ENCODE measurements at regions not wholly inside any gene's neighbourhood (a gene's known extent, or its start where the extent isn't known, plus 50 kb on each side); places are given as distances from the start of the nearest gene placed in this dataset.
"Not testable (repeated sequence)": the region's sequence is repeated elsewhere in the genome, so short reads cannot be mapped to it uniquely, and the experiment has no call there.

GRCh38 chr3:3902161-3902560 is 102.9 kb downstream of the LRRN1 start:
- no peak overlapping the region for H3K4me3 ChIP-seq (ENCODE audit: low read length in 2 of 2)
- no peaks in the 10 kb centered on the region for H3K9me3 ChIP-seq (ENCODE audit: control insufficient read depth in 2 of 2, low read length in 2 of 2)
- no peaks in the 10 kb centered on the region for H3K36me3 ChIP-seq (ENCODE audit: control insufficient read depth in 2 of 2, insufficient read depth in 2 of 2, low read length in 2 of 2)
- no peak overlapping the region for H3K9ac ChIP-seq (ENCODE audit: low read depth in 1 of 2, low read length in 2 of 2)
- H3K27ac ChIP-seq (ENCODE audit: low read depth in 2 of 2, low read length in 2 of 2) = no peak overlapping the region
- no peaks in the 10 kb centered on the region for H3K4me1 ChIP-seq (ENCODE audit: control insufficient read depth in 2 of 2, insufficient read depth in 2 of 2, low read length in 2 of 2)
- H3K27me3 ChIP-seq (ENCODE audit: control insufficient read depth in 2 of 2, insufficient read depth in 2 of 2, low read length in 2 of 2) = no peaks in the 10 kb centered on the region

DNA sequence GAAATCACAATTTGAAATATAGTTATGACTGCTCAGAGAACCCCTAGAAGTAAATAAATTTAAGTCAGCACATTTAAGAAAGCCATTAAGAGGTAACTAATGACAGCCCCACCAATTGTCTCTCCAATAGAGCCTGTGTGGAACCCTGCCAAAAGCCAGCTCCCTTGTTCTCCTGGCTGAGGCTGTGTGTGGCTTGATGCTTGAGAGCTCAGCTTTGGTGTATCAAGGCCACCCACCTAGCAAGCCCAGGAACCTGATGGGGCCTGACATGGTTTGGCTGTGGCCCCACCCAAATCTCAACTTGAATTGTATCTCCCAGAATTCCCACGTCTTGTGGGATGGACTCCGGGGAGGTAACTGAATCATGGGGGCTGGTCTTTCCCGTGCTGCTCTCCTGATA is 106.9 kb downstream of the LRRN1 start:
- no peak overlapping the region for H3K27ac ChIP-seq (ENCODE audit: low read depth in 2 of 2, low read length in 2 of 2)
- no peaks in the 10 kb centered on the region for H3K4me1 ChIP-seq (ENCODE audit: control insufficient read depth in 2 of 2, insufficient read depth in 2 of 2, low read length in 2 of 2)
- H3K36me3 ChIP-seq (ENCODE audit: control insufficient read depth in 2 of 2, insufficient read depth in 2 of 2, low read length in 2 of 2) = no peaks in the 10 kb centered on the region
- no peaks in the 10 kb centered on the region for H3K9me3 ChIP-seq (ENCODE audit: control insufficient read depth in 2 of 2, low read length in 2 of 2)
- no peak overlapping the region for H3K9ac ChIP-seq (ENCODE audit: low read depth in 1 of 2, low read length in 2 of 2)
- no peaks in the 10 kb centered on the region for H3K27me3 ChIP-seq (ENCODE audit: control insufficient read depth in 2 of 2, insufficient read depth in 2 of 2, low read length in 2 of 2)
- no peak overlapping the region for H3K4me3 ChIP-seq (ENCODE audit: low read length in 2 of 2)

DNA sequence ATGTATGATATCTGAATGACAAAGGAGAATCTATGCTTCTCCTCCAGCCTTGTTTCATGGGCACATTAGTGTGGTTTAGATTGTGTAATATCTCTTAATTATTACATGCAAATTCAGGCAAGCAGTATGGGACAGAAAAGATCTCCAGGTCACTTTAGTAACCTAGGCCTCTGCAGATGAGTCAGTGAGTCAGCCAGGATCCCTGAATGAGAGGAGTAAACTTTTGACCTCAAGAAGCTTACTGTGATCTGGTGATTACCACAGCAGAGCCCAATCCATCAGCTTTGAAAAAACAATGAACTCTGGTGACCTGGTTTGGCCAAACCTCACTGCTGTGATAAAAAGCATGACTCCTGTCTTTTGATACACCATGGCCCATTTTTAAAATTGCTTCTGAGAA is 107.8 kb downstream of the LRRN1 start:
- H3K4me3 ChIP-seq (ENCODE audit: low read length in 2 of 2) = no peak overlapping the region
- no peak overlapping the region for H3K9ac ChIP-seq (ENCODE audit: low read depth in 1 of 2, low read length in 2 of 2)
- H3K9me3 ChIP-seq (ENCODE audit: control insufficient read depth in 2 of 2, low read length in 2 of 2) = no peaks in the 10 kb centered on the region
- H3K4me1 ChIP-seq (ENCODE audit: control insufficient read depth in 2 of 2, insufficient read depth in 2 of 2, low read length in 2 of 2) = no peaks in the 10 kb centered on the region
- H3K27me3 ChIP-seq (ENCODE audit: control insufficient read depth in 2 of 2, insufficient read depth in 2 of 2, low read length in 2 of 2) = no peaks in the 10 kb centered on the region
- H3K36me3 ChIP-seq (ENCODE audit: control insufficient read depth in 2 of 2, insufficient read depth in 2 of 2, low read length in 2 of 2) = no peaks in the 10 kb centered on the region
- H3K27ac ChIP-seq (ENCODE audit: low read depth in 2 of 2, low read length in 2 of 2) = no peak overlapping the region

DNA sequence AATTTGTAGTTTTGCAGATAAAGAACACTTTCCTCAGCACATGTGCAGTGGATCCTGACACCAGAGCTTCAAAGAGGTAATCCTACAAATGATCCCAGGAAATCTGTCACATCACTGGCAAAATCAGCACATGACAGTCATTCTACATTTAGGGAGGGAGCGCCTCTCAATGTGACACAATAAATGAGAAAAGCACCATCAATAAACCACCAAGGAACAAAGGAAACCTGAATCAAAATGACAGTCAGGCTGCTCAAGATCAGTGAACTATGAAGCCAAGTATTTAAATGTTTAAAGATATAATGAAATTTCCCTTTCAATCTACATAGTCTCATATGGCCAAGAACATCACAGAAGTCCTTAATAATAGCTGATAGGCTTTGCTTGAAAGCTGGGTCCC is 119.5 kb downstream of the LRRN1 start:
- Histone ChIP-seq H3K27ac (ENCODE audit: low read depth in 2 of 2, low read length in 2 of 2) (no peak overlapping the region), H3K36me3 (ENCODE audit: control insufficient read depth in 2 of 2, insufficient read depth in 2 of 2, low read length in 2 of 2) (no peaks in the 10 kb centered on the region), H3K9me3 (ENCODE audit: control insufficient read depth in 2 of 2, low read length in 2 of 2) (no peaks in the 10 kb centered on the region), H3K9ac (ENCODE audit: low read depth in 1 of 2, low read length in 2 of 2) (no peak overlapping the region), H3K4me1 (ENCODE audit: control insufficient read depth in 2 of 2, insufficient read depth in 2 of 2, low read length in 2 of 2) (no peaks in the 10 kb centered on the region), H3K4me3 (ENCODE audit: low read length in 2 of 2) (no peak overlapping the region), H3K27me3 (ENCODE audit: control insufficient read depth in 2 of 2, insufficient read depth in 2 of 2, low read length in 2 of 2) (no peaks in the 10 kb centered on the region)

DNA sequence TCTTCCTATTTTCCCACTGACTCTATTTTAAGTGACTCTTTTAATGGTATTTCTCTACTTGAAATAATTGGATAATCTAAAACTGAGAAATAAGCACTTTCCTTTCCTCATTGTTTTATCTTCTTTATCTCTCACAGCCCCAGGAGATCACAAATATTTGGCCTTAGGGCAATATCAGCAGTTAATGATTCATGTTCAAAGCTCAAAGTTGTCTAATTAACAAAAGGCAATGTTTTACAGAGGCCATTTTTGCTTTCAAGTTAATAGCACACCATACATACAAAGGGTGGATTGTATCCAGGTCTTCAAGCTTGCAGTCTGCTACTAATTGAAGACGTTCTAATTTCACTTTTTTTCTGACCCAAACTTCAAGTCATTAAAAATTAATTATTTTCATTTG is 120.1 kb downstream of the LRRN1 start:
- Histone ChIP-seq H3K4me3 (ENCODE audit: low read length in 2 of 2) (no peak overlapping the region), H3K4me1 (ENCODE audit: control insufficient read depth in 2 of 2, insufficient read depth in 2 of 2, low read length in 2 of 2) (no peaks in the 10 kb centered on the region), H3K27me3 (ENCODE audit: control insufficient read depth in 2 of 2, insufficient read depth in 2 of 2, low read length in 2 of 2) (no peaks in the 10 kb centered on the region), H3K27ac (ENCODE audit: low read depth in 2 of 2, low read length in 2 of 2) (no peak overlapping the region), H3K36me3 (ENCODE audit: control insufficient read depth in 2 of 2, insufficient read depth in 2 of 2, low read length in 2 of 2) (no peaks in the 10 kb centered on the region), H3K9me3 (ENCODE audit: control insufficient read depth in 2 of 2, low read length in 2 of 2) (no peaks in the 10 kb centered on the region), H3K9ac (ENCODE audit: low read depth in 1 of 2, low read length in 2 of 2) (no peak overlapping the region)

DNA sequence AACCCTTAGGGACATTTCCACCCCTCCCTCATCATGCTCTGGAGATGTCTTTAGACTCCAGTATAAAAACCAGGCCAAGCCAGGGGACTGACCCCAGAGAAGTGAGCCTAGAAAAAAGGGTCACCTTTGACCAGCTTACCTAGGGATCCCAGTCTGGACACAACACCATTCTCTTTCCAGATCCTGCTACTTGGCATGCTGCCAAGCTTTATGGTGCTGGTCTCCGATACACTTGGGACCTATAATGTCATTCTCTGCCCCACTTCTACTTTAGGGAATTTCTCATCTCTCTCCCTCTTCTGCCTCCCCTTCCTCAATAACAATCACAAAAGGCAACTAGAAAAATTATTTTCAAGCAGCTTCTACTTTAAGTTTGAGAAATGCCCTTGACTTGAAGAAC is 124.4 kb downstream of the LRRN1 start:
- Histone ChIP-seq H3K4me3 (ENCODE audit: low read length in 2 of 2) (no peak overlapping the region), H3K36me3 (ENCODE audit: control insufficient read depth in 2 of 2, insufficient read depth in 2 of 2, low read length in 2 of 2) (no peaks in the 10 kb centered on the region), H3K9me3 (ENCODE audit: control insufficient read depth in 2 of 2, low read length in 2 of 2) (no peaks in the 10 kb centered on the region), H3K27ac (ENCODE audit: low read depth in 2 of 2, low read length in 2 of 2) (no peak overlapping the region), H3K27me3 (ENCODE audit: control insufficient read depth in 2 of 2, insufficient read depth in 2 of 2, low read length in 2 of 2) (no peaks in the 10 kb centered on the region), H3K9ac (ENCODE audit: low read depth in 1 of 2, low read length in 2 of 2) (no peak overlapping the region), H3K4me1 (ENCODE audit: control insufficient read depth in 2 of 2, insufficient read depth in 2 of 2, low read length in 2 of 2) (no peaks in the 10 kb centered on the region)

DNA sequence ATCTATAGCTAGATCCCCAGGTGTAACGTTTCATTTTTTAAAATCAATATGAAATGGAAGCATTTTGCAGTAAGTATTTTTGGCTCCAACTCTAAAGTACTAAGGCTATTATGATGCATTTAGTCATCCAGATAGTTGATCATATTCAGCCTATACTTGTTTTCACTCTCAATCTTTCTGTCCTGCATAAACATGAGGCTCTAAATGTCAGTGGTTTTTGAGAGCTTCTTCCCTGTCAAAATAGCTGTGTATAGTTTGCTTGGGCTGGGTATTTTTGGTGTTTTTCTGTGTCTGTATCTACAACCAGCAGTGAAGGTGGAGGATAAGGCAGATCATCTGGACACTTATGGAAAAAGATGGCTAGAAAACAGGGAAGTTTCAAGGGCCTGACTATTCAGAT is 128.0 kb downstream of the LRRN1 start:
- Histone ChIP-seq H3K27ac (ENCODE audit: low read depth in 2 of 2, low read length in 2 of 2) (no peak overlapping the region), H3K9ac (ENCODE audit: low read depth in 1 of 2, low read length in 2 of 2) (no peak overlapping the region), H3K27me3 (ENCODE audit: control insufficient read depth in 2 of 2, insufficient read depth in 2 of 2, low read length in 2 of 2) (no peaks in the 10 kb centered on the region), H3K4me3 (ENCODE audit: low read length in 2 of 2) (no peak overlapping the region), H3K4me1 (ENCODE audit: control insufficient read depth in 2 of 2, insufficient read depth in 2 of 2, low read length in 2 of 2) (no peaks in the 10 kb centered on the region), H3K36me3 (ENCODE audit: control insufficient read depth in 2 of 2, insufficient read depth in 2 of 2, low read length in 2 of 2) (no peaks in the 10 kb centered on the region), H3K9me3 (ENCODE audit: control insufficient read depth in 2 of 2, low read length in 2 of 2) (peaks cover 3 to 4% of the 10 kb centered on the region in 2 donors)

DNA sequence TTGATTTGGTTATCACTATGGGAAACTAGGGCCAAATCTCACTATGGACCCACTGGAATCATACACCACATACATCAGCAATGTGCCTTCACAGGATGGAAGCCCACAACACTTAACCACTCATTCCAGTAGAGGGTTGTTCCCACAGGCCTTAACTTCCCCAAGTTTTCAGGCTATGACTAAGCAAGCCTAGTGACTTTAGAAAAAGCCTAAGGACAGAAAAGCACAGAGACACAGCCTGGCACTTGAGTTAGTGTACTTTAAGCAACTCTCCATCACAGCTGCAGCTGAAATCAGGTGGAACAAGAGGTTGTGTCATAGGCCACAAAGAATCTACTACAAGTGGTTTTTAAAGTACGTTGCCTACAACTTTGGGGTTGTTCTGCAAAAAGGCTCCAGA is 128.7 kb downstream of the LRRN1 start:
- no peak overlapping the region for H3K27ac ChIP-seq (ENCODE audit: low read depth in 2 of 2, low read length in 2 of 2)
- no peak overlapping the region for H3K4me3 ChIP-seq (ENCODE audit: low read length in 2 of 2)
- no peaks in the 10 kb centered on the region for H3K4me1 ChIP-seq (ENCODE audit: control insufficient read depth in 2 of 2, insufficient read depth in 2 of 2, low read length in 2 of 2)
- no peaks in the 10 kb centered on the region for H3K36me3 ChIP-seq (ENCODE audit: control insufficient read depth in 2 of 2, insufficient read depth in 2 of 2, low read length in 2 of 2)
- H3K9me3 ChIP-seq (ENCODE audit: control insufficient read depth in 2 of 2, low read length in 2 of 2) = peaks cover 3 to 4% of the 10 kb centered on the region in 2 donors
- H3K27me3 ChIP-seq (ENCODE audit: control insufficient read depth in 2 of 2, insufficient read depth in 2 of 2, low read length in 2 of 2) = no peaks in the 10 kb centered on the region
- no peak overlapping the region for H3K9ac ChIP-seq (ENCODE audit: low read depth in 1 of 2, low read length in 2 of 2)

DNA sequence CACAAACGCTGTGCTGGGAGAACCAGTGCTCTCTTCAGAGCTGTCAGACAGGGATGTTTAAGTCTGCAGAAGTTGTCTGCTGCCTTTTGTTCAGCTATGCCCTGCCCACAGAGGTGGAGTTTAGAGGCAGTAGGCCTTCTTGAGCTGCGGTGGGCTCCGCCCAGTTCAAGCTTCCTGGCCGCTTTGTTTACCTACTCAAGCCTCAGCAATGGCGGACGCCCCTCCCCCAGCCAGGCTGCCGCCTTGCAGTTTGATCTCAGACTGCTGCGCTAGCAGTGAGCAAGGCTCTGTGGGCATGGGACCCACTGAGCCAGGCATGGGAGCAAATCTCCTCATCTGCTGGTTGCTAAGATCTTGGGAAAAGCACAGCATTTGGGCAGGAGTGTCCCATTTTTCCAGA is 142.1 kb downstream of the LRRN1 start:
- H3K36me3 ChIP-seq (ENCODE audit: control insufficient read depth in 2 of 2, insufficient read depth in 2 of 2, low read length in 2 of 2); H3K27ac ChIP-seq (ENCODE audit: low read depth in 2 of 2, low read length in 2 of 2); H3K9ac ChIP-seq (ENCODE audit: low read depth in 1 of 2, low read length in 2 of 2); H3K9me3 ChIP-seq (ENCODE audit: control insufficient read depth in 2 of 2, low read length in 2 of 2); H3K27me3 ChIP-seq (ENCODE audit: control insufficient read depth in 2 of 2, insufficient read depth in 2 of 2, low read length in 2 of 2); H3K4me3 ChIP-seq (ENCODE audit: low read length in 2 of 2); H3K4me1 ChIP-seq (ENCODE audit: control insufficient read depth in 2 of 2, insufficient read depth in 2 of 2, low read length in 2 of 2): not testable (repeated sequence)

DNA sequence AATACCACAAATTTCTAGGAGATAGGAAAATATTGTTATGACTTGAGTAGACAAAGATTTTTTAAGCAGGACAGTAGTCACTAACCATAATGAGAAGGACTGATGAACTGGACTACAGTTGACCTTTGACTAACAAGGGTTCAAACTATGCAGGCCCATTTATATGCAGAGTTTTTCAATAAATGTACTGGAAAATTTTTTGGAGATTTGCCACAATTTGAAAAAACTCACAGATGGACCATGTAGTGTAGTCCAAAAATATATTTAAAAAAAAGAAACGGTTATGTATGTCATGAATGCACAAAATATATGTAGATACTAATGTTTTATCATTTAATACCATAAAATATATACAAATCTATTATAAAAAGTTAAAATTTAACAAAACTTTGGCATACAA is 151.8 kb downstream of the LRRN1 start:
- no peak overlapping the region for H3K27ac ChIP-seq (ENCODE audit: low read depth in 2 of 2, low read length in 2 of 2)
- no peaks in the 10 kb centered on the region for H3K4me1 ChIP-seq (ENCODE audit: control insufficient read depth in 2 of 2, insufficient read depth in 2 of 2, low read length in 2 of 2)
- H3K36me3 ChIP-seq (ENCODE audit: control insufficient read depth in 2 of 2, insufficient read depth in 2 of 2, low read length in 2 of 2) = no peaks in the 10 kb centered on the region
- no peak overlapping the region for H3K9ac ChIP-seq (ENCODE audit: low read depth in 1 of 2, low read length in 2 of 2)
- H3K4me3 ChIP-seq (ENCODE audit: low read length in 2 of 2) = no peak overlapping the region
- no peaks in the 10 kb centered on the region for H3K27me3 ChIP-seq (ENCODE audit: control insufficient read depth in 2 of 2, insufficient read depth in 2 of 2, low read length in 2 of 2)
- no peaks in the 10 kb centered on the region for H3K9me3 ChIP-seq (ENCODE audit: control insufficient read depth in 2 of 2, low read length in 2 of 2)

DNA sequence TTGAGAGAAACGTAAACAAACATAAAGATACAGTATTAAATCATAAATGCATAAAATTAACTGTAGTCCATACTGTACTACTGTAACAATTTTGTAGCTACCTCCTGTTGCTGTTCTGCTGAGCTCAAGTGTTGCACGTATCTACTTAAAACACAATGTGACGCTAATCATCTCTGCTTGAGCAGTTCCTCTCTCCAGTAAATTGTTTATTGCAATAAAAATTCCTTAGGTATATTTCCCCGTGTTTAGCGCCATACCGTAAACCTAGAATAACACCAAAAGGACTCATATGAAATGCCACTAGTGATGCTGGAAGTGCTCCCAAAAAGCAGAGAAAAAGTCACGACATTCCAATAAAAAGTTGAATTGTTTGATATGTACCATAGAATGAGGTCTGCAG is 152.3 kb downstream of the LRRN1 start:
- no peaks in the 10 kb centered on the region for H3K36me3 ChIP-seq (ENCODE audit: control insufficient read depth in 2 of 2, insufficient read depth in 2 of 2, low read length in 2 of 2)
- H3K27me3 ChIP-seq (ENCODE audit: control insufficient read depth in 2 of 2, insufficient read depth in 2 of 2, low read length in 2 of 2) = no peaks in the 10 kb centered on the region
- no peak overlapping the region for H3K4me3 ChIP-seq (ENCODE audit: low read length in 2 of 2)
- no peak overlapping the region for H3K27ac ChIP-seq (ENCODE audit: low read depth in 2 of 2, low read length in 2 of 2)
- no peaks in the 10 kb centered on the region for H3K9me3 ChIP-seq (ENCODE audit: control insufficient read depth in 2 of 2, low read length in 2 of 2)
- H3K4me1 ChIP-seq (ENCODE audit: control insufficient read depth in 2 of 2, insufficient read depth in 2 of 2, low read length in 2 of 2) = no peaks in the 10 kb centered on the region
- H3K9ac ChIP-seq (ENCODE audit: low read depth in 1 of 2, low read length in 2 of 2) = no peak overlapping the region
